ENCODE measurements at regions not wholly inside any gene's neighbourhood (a gene's known extent, or its start where the extent isn't known, plus 50 kb on each side); places are given as distances from the start of the nearest gene placed in this dataset.
"Not testable (repeated sequence)": the region's sequence is repeated elsewhere in the genome, so short reads cannot be mapped to it uniquely, and the experiment has no call there.

DNA sequence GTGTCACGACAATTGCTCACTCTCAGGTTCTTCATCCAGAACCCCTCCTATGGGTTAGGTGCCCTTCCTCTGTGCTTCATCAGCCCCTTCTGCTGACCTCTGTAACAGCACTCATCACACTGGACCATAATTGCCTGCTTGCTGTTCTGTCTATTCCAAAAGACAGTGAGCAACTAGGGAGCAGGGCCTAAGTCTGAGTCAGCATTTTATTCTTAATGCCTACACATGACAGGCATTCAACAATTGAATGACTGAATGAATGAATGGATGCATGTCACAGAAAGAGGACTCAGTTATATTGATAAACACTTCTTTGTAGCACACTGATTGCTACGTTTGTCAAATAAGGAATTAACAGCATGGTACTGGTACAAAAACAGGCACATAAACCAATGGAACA is 317.0 kb downstream of the ZIC3 start:
- DNase-seq (ENCODE audit: low spot score) = no peak

DNA sequence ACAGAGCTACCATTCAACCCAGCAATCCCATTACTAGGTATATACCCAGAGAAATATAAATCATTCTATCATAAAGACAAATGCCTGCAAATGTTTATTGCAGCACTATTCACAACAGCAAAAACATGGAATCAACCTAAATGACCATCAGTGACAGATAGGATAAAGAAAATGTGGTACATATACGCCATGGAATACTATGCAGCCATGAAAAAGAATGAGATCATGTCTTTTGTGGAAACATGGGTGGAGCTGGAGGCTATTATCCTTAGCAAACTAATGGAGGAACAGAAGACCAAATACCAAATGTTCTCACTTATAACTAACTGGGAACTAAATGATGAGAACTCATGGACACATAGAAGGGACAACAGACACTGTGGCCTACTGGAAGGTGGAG is 318.9 kb downstream of the ZIC3 start:
- not testable (repeated sequence) for DNase-seq (ENCODE audit: low spot score)

DNA sequence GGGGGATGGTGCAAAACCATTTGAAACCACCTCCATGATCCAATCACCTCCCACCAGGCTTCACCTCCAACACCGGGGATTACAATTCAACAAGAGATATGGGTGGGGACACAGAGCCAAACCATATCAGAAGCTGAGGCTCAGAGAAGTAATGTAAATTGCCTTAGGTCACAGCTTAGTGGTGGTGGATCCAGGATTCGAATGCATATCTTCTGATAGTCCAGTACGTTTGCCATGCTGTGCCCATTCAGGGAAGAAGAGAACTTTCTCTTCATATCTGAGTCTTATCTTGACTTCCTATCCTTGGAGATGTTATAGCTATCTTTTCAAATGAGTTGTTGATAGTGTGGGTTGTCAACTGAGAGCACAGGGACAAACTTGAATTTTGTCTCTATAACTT is 325.5 kb downstream of the ZIC3 start:
- no peak for DNase-seq (ENCODE audit: low spot score)

DNA sequence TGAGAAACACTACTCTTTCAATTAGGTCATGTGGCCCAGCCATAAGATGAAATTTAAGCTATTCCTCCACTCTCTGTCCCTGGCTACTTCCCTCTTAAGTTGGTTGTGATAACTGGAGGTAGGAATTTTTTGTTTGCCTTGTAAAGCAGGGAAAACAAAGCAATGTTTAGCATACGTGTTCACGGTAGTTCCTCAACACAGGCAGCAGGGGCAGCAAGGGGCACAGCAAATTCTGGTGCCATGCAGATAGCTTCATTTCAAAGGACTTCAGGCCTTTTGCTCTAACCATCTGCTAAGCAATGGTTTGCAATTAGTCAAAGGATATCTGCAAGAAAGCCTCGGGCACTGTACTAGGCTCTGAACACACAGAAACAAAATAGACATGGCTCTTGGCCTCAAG is 330.2 kb downstream of the ZIC3 start:
- DNase-seq (ENCODE audit: low spot score) = no peak

DNA sequence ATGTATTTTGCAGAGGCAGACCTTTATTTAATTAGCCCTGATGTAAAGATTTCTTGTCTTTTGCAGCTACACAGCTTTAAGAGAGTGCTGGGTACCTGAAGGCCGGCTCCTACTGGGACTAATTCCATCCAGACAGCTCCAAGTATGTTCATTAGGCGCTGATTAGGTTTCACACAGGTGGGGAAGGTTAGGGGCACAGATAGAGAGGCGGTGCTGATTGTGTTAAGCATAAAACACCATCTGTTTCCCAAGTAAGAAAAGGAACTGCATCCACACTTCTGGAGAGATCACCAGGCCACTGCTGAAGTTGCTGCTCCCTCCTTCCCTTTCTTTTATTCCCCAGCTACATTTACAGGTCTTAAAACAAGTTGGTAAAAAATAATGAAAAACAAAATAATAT is 349.5 kb downstream of the ZIC3 start:
- DNase-seq (ENCODE audit: low spot score) = no peak

DNA sequence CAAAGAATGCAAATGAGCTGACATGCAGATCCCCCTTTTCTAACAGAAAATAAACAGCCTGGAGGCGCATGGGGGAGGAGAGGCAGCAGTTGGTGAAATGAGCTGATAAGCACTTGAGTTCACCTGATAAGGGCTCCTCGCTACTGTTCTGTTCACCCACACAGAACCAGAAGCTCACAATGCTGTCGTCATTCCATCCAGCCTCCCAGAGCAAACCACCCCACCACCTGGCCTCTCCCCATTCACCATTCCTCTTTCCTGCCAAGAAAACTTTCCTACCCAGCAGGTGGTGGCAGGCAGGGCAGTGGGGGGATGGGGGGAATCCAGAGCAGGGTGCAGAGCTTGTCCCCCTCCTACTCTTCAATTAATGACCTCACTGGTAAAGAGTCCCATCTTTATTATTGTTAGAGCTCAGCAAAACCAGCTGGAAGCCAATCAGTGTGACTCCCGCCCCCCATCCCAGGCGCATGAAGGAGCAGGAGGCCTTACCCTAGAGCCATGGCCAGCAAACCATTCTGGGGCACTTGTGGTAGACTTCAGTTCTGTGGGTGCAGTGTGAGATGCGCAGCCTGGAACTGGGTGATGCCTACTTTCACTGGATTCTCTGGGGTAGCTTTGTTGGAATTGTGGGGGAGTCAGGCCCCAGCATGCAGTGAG is 350.3 kb downstream of the ZIC3 start:
- no peak for DNase-seq (ENCODE audit: low spot score)

DNA sequence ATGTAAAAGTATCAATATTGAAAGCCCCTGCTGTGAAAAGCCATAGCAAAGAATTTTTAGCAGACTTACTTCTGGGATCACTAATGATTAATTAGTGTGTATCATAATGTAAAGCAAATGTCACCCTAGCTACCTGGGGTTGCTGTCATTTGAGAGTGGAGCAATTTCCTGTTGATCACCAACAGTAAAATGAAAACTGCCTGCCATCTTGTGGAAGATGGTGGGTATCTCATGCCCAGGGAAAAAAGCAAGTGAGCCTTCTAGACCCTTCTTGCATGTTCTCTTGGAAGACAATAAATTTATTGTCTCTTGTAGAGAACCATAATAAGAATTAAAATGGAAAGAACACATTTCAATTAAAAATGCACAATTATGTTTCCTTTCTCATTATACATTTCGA is 360.2 kb downstream of the ZIC3 start:
- DNase-seq (ENCODE audit: low spot score) = no peak

DNA sequence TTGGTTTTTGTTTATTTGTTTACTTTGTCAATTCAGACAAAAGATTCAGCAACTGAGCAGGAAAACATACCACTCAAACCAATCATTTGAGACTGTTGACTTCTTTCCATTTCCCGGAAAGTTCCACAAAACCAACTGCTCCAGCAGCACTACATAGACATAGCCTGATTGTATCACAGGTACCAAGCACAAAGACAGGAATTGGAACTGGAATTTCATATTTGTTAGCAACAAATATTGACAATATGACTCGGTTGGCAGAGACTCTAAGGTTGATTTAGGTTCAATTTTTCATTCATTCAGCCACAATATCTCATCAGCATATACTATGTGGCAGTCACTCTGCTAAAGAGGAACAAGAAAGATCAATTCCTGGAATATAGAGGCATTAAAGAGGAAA is 364.0 kb downstream of the ZIC3 start:
- no peak for DNase-seq (ENCODE audit: low spot score)

DNA sequence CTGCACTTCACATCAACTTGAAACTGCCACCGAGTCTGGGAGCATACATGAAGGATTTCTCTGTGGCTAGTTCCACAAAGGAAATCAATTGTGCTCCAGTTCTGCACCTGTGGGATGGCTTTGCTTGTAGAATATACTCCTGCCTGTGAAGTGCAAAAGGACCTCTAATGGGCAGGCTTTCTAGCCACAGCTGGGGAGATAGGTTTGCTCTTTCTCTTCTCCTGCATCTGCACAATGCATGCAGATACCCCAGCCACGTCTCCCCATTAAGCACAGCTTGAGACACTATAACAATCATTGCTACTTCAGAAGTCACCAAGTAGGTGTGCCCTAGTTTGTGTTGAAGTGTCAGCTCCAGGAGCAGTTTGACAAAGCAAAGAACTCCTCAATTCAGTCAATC is 364.6 kb downstream of the ZIC3 start:
- DNase-seq (ENCODE audit: low spot score) = no peak

DNA sequence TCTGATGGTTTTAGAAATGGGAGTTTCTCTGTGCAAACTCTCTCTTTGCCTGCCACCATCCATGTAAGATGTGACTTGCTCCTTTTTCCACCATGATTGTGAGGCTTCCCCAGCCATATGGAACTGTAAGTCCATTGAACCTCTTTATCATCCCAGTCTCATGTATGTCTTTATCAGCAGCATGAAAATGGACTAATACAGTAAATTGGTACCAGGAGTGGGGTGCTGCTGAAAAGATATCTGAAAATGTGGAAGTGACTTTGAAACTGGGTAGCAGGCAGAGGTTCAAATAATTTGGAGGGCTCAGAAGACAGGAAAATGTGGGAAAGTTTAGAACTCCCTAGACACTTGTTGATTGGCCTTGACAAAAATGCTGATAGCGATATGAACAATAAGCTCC is 368.3 kb downstream of the ZIC3 start:
- DNase-seq (ENCODE audit: low spot score) = not testable (repeated sequence)

DNA sequence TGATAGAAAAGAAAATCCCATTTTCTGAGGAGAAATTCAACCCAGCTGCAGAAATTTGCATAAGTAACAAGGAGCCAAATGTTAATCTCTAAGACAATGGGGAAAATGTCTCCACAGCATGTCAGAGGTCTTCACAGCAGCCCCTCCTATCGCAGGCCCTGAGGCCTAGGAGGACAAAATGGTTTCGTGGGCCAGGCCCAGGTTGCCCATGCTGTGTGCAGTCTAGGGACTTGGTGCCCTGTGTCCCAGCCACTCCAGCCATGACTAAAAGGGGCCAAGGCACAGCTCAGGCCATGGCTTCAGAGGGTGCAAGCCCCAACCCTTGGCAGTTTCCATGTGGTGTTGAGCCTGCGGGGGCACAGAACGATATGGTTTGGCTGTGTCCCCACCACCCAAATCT is 369.0 kb downstream of the ZIC3 start:
- not testable (repeated sequence) for DNase-seq (ENCODE audit: low spot score)

DNA sequence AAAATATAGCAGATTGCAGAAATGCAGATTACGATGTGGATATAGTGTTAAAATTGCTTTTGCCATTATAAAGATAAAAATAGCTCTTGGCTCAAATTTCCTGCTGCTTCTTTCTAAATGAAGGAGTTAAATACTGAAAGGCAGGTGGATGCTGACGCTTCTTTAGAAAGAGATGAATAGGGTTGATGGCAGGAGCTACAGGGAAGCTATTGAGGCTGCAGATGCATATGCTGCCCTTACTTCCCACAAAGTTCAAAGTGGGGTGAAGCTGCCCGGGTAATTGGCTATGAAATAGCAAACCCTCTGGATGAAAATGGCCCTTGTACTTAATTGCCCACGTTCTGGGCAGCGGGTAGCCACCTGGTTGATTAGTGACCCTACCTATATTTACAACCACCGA is 379.5 kb downstream of the ZIC3 start:
- no peak for DNase-seq (ENCODE audit: low spot score)

DNA sequence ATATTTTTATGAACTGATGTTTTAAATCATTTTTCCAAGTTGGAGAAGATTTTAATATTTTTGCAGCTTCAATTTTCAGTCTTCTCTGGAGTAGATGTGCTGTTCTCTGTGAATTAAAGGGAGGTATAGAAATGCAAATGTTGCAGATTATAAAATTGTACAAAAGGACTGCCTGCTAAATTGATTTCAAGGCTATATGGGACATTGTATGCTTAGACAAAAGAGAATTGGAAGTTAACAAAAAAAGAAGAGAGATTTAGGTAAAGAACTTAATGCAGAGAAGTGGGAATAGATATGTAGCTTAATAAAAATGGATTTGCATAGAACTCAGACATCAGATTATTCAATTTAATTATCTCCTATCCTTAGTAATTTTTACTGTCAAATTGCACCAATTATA is 403.3 kb downstream of the ZIC3 start:
- DNase-seq (ENCODE audit: low spot score) = no peak

DNA sequence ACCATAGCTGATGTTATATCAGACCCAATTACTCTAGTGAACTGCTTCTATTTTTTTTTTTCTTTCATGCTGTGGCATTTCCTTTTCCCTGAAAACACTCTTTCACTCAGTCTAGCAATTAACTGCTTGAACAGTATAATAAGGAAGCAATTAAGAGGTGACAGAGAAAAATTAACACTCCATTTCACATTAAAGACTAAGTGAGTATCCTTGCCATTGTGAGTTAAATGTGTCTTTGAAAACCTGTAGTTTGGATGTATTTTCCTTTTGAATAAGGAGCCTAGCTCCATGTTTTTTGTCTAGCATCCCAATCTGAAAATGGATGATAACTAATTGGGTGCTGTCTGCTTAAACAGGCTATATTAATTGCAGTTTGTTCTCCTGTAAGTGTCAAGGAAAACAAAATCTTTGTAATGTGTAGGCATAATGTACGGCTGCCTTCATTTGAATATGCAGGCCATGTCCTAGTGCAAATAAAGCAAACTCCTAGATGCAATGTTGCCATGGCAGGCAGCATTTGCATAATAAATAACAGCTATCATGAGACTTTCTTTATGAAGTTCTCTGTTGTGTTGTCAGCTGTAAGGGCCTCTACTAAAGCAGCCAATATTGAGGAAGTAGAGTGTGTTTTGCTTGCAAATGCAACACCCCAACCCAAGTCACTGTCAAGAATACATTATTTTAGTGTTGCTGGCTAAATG is 416.7 kb downstream of the ZIC3 start:
- DNase-seq (ENCODE audit: low spot score) = no peak

DNA sequence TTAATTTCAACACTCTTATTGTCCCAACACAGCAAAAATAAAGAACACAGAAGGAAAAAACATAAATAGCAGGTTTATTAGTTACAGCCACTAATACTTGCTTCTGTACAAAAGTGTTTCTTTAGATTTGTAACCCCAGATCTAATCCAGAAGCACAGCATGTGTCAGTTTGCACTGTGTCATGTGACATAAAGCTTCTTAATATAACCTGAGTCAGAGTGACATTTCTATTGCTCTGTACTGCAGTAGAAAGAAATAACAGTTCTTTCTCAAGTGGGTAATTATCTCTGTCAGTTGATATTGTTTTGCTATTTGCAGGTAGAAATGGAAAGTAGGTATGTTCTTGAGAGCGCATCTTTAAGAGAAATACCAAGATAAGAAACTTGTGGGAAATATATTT is 422.5 kb downstream of the ZIC3 start:
- no peak for DNase-seq (ENCODE audit: low spot score)

DNA sequence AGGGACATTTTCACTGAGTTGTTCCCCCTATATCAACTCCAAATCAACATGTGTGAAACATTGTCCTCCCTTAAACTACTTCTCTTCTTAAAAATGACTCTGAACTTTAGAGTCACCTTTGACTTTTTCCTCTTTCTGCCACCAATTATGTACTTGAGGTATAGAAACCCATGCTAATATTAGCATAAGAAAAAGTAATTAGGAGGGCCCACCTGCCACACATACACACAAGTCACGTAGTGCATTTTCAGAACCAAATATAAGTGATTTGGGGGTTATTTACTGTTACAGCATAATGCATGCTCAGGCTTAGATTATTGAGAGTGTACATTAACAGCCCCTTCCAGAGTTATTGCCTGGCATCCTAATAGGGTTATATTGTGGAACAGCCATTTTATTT is 432.7 kb downstream of the ZIC3 start:
- no peak for DNase-seq (ENCODE audit: low spot score)

DNA sequence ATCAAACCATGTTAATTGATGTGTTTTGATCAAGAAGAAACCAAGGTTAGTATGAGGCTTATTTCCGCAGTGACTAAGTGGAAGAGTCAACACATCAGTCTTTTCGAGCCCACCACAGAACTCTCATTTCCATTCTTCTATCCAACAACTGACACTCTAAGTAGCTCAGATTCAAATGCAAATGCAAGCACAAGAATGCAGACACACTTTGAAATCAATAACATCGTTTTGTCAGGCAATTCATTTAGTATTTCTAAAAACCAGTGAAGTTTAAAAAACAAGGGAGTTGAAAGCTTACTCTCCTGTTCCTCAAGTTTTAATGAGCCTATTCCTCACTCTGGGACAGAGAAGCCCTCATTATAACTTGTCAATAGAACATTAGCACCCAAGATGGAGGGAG is 433.1 kb downstream of the ZIC3 start:
- DNase-seq (ENCODE audit: low spot score) = no peak

DNA sequence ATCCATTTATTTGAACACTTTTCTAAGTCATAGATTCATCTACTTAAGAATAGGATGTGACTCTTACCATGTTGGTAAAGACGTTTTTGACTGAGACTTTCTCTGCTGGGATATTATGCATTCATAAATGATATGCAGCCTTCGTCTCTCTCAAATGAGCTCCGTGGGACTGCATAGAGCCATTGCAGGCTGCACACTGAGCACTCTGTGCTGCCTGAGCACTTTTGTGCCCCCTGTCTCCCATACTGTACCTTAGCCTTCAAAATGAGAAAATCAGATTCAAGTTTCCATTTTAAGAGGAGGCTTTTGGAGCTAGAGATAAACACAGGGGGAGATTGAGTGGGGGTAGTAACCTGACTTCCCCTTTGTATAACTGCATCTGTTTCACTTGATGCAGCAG is 433.6 kb downstream of the ZIC3 start:
- DNase-seq (ENCODE audit: low spot score) = no peak

DNA sequence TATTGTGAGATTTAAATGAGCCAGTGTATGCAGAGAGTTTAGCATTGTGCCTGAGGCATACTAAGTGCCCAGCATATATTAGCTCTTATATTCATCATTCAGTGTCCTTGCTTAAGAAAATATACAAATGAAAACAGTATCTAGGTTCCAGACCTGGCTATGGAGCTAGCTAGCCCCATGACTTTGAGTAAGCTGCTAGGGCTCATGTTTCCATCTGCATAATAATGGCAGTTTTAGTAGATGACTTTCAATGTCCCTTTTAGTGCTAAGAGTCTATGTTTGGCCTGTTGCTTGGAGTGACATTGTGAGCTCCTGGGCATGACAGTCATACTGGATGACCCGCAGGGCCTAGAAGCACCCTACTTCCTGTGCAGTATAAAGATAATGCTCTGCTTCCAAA is 435.3 kb downstream of the ZIC3 start:
- DNase-seq (ENCODE audit: low spot score) = no peak

DNA sequence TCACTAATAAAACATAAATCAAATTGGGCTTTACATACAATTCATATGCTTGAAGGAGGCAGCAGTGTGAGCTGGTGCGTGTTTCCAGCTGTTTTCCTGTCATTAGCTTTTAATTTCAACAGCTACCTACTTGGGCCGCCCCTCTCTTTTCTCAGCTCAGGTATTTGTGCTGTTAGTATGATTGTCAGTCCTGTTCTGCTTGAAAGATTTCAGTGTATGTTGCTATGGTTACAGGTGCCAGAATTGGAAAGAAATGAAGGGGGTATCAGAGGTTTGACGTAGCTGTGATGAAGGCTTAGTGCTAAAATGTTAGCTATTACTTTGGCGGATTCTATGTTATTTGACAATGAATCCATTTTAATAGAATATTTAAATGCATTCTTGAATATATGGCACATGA is 440.3 kb downstream of the ZIC3 start:
- DNase-seq (ENCODE audit: low spot score) = no peak

DNA sequence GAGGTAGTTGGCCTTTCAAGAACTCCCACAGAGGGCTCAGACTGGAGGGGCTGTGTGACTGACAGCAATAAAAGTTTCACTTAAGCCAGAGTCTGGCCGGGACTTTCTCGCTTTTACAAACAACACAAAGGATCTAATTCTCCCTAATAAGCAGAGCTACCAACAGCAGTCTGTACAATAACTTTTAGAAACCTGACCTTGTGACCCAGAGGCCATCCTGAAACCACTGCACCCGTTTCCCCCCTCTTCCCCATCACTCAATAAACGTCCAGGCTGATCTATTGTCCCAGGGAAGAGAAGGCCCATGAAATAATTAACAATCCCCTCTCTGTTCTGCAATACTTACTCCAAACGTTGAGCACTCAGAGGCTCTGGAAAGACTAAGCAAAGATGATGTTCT is 442.4 kb downstream of the ZIC3 start:
- DNase-seq (ENCODE audit: low spot score) = no peak

DNA sequence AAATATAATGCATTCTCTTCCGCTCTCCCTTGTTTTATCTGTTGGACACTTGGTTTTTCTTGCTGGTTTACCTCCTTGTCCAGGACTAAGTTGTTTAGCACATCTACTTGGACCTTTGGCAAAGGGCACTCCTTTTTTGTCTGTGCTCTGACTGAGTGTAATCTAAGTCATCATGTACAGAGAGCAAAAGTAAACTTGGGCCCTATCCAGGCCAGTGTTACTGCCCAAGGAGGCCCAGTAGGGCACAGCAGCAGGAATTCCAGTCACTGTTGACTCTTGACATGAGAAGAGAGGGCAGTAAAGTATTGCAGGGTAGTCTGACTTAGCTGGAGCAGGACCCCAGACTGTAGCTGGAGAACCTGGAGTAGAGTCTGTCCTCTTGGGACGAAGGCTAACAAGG is 445.5 kb downstream of the ZIC3 start:
- no peak for DNase-seq (ENCODE audit: low spot score)

DNA sequence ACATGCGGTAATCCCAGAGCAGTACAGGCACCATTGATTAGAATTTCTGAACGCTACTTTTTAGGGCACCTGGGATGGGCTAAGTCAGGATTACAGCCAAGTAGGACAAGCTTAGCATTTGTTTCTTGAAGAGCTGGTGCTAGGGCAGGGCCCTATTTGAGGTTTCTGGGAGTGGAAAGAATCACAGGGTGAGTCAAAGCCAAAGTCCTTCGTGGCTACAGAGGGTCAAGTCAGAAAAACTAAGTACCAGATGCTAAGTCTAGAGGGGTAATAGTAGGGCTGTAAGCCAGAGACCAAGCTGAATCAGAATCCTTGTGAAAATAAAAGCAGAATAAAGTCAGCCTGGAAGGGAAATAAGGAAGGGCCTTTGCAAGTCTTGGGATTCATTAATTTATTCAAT is 448.6 kb downstream of the ZIC3 start:
- DNase-seq (ENCODE audit: low spot score) = no peak

DNA sequence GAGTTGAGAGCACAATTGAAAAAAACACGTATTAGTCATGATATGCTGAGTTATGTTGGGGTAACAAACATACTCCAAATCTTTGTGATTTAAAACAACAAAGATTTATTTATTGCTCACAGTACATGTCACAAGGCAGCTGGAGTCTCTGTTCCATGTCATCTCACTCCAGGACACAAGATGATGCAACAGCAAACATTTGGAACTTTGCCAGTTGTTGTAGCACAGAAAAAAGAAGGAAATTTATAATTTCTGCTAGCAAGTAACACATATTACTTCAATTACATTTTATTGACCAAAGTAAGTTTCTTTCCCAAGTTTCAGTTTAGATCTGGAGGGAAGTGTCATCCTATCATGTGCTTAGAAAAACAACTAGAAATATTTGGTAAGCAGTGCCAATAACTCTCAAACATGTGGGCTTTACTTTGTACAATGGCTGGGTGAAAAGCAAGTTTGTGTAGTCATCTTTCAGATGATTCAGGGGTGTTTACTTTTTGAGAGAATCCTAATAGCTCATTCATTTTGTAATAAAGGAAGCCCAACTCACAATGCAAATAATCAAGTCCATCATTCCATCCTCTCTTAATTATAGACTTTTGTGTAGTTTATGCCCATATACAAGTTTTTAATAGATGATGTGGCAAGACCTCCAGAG is 452.3 kb downstream of the ZIC3 start:
- DNase-seq (ENCODE audit: low spot score) = no peak

All from HuH-7 (cell line).